Tibial nerve (tissue), 4 donors: ENCODE measurements at regions not wholly inside any gene's neighbourhood (a gene's known extent, or its start where the extent isn't known, plus 50 kb on each side); places are given as distances from the start of the nearest gene placed in this dataset.

Experiments
- EP300 ChIP-seq, 2 donors: sonication (generic); formaldehyde crosslinking; IDR thresholded peaks; one replicate each; pipeline ENCODE4 v1.6.1; 2017; ENCODE audit warnings: antibody characterized with exemption in 2 of 2, mild to moderate bottlenecking in 1 of 2
- POLR2A ChIP-seq, 2 donors: fragments of 450-650 bp; IDR thresholded peaks; one replicate each; pipeline ENCODE4 v1.6.1; 2017; ENCODE audit warnings: antibody characterized with exemption in 2 of 2, mild to moderate bottlenecking in 2 of 2, moderate library complexity in 2 of 2
- TF ChIP-seq, protein P1 (sequence below), 5 experiments: fragments of 200-600 bp in 3 of 5; fragments of 450-650 bp in 2 of 5; sonication (generic) in 3 of 5; IDR thresholded peaks; one replicate each; pipeline ENCODE4 v1.5.1; 2016 to 2019; ENCODE audit warnings: antibody characterized with exemption in 5 of 5, mild to moderate bottlenecking in 3 of 5, moderate library complexity in 2 of 5

DNA sequence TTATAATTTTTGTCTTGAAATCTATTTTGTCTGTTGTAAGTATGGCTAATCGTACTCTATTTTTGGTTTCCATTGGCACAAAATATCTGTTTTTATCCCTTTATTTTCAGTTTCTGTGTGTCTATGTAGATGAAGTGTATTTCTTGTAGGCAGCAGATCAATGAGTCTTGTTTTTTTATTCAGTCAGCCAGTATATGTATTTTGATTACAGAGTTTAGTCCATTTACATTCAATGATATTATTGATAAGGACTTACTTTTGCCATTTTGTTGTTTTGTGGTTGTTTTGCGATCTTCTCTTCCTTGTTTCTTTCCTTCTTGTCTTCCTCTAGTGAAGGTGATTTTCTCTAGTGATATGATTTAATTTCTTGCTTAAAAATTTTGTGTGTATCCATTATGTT lies 336.3 kb upstream of the SPRY2 start:
- TF ChIP-seq POLR2A (IDR thresholded peaks at IDR 0.05) (no peak), EP300 (IDR thresholded peaks at IDR 0.05) (no peak)
- TF ChIP-seq, protein P1, sequence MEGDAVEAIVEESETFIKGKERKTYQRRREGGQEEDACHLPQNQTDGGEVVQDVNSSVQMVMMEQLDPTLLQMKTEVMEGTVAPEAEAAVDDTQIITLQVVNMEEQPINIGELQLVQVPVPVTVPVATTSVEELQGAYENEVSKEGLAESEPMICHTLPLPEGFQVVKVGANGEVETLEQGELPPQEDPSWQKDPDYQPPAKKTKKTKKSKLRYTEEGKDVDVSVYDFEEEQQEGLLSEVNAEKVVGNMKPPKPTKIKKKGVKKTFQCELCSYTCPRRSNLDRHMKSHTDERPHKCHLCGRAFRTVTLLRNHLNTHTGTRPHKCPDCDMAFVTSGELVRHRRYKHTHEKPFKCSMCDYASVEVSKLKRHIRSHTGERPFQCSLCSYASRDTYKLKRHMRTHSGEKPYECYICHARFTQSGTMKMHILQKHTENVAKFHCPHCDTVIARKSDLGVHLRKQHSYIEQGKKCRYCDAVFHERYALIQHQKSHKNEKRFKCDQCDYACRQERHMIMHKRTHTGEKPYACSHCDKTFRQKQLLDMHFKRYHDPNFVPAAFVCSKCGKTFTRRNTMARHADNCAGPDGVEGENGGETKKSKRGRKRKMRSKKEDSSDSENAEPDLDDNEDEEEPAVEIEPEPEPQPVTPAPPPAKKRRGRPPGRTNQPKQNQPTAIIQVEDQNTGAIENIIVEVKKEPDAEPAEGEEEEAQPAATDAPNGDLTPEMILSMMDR (IDR thresholded peaks at IDR 0.05), result no peak
